PC-3 (cell line): ENCODE measurements at regions not wholly inside any gene's neighbourhood (a gene's known extent, or its start where the extent isn't known, plus 50 kb on each side); places are given as distances from the start of the nearest gene placed in this dataset.

Experiments used
- EZH2 ChIP-seq: fragments of 300-600 bp; sonication (generic); IDR thresholded peaks from one replicate; pipeline ENCODE4 v1.6.1; 2017; ENCODE audit warnings: antibody characterized with exemption, mild to moderate bottlenecking, low read length; ENCODE audit not compliant: unreplicated experiment
- TF ChIP-seq, protein P1 (sequence below): fragments of 300-600 bp; sonication (generic); conservative IDR thresholded peaks from 2 replicates; pipeline ENCODE4 v1.5.1; 2017; ENCODE audit warnings: antibody characterized with exemption, low read depth, mild to moderate bottlenecking, low read length

DNA sequence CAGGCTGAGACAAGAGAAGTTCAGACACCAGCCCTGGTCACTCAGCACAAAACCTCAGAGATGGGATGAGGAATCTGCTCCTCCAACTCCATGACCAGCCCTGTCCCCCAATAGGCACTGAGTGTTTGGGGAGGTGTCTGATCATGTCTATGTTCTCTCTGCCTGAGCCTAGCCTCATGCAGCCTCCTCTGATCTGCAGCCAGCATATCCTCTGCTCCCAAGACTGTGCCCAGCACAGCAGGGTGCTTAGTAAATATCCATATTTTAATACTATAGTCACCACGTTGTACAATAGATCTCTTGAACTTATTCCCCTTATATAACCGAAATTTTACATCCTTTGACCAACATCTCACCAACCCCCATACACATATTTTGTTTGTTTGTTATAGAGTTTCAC is 202.9 kb downstream of the MATN1 start:
- TF ChIP-seq EZH2, result no peak
- TF ChIP-seq, protein P1, sequence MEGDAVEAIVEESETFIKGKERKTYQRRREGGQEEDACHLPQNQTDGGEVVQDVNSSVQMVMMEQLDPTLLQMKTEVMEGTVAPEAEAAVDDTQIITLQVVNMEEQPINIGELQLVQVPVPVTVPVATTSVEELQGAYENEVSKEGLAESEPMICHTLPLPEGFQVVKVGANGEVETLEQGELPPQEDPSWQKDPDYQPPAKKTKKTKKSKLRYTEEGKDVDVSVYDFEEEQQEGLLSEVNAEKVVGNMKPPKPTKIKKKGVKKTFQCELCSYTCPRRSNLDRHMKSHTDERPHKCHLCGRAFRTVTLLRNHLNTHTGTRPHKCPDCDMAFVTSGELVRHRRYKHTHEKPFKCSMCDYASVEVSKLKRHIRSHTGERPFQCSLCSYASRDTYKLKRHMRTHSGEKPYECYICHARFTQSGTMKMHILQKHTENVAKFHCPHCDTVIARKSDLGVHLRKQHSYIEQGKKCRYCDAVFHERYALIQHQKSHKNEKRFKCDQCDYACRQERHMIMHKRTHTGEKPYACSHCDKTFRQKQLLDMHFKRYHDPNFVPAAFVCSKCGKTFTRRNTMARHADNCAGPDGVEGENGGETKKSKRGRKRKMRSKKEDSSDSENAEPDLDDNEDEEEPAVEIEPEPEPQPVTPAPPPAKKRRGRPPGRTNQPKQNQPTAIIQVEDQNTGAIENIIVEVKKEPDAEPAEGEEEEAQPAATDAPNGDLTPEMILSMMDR, result no peak
